Thoracic aorta (tissue), 2 donors: ENCODE measurements at regions not wholly inside any gene's neighbourhood (a gene's known extent, or its start where the extent isn't known, plus 50 kb on each side); places are given as distances from the start of the nearest gene placed in this dataset.

ENCODE experiments used
- ATAC-seq: fragments of 150-250 bp; one replicate; pipeline ENCODE4 v1.8.0; 2017; ENCODE audit warnings: low read depth; ENCODE audit not compliant: insufficient number of reproducible peaks, low FRiP score
- DNase-seq: peaks from one replicate; pipeline ENCODE4 v3.0.0-alpha.2; 2020; ENCODE audit warnings: low spot score
- H3K27ac ChIP-seq, 2 donors: fragments of 200-600 bp; sonication (generic); 1 replicate in 1 of 2; 2 replicates in 1 of 2; pipeline ENCODE4 v1.5.1; 2016; ENCODE audit warnings: mild to moderate bottlenecking in 2 of 2, moderate library complexity in 2 of 2
- H3K27me3 ChIP-seq: fragments of 200-600 bp; sonication (generic); replicated peaks from 2 replicates; pipeline ENCODE4 v1.6.0; 2016; ENCODE audit warnings: mild to moderate bottlenecking; ENCODE audit not compliant: insufficient read depth
- H3K36me3 ChIP-seq: fragments of 200-600 bp; sonication (generic); one replicate; pipeline ENCODE4 v1.5.1; 2016
- H3K4me1 ChIP-seq, 2 donors: fragments of 200-600 bp; sonication (generic); 1 replicate in 1 of 2; 2 replicates in 1 of 2; pipeline versions ENCODE4 v1.5.1 to v1.6.0; 2016; ENCODE audit warnings: low read depth in 2 of 2, mild to moderate bottlenecking in 1 of 2; ENCODE audit not compliant: control insufficient read depth in 1 of 2
- H3K4me3 ChIP-seq: fragments of 200-600 bp; sonication (generic); 2 replicates; pipeline ENCODE4 v1.5.1; 2016; ENCODE audit warnings: mild to moderate bottlenecking
- H3K9me3 ChIP-seq: fragments of 200-600 bp; sonication (generic); 2 replicates; pipeline ENCODE4 v1.5.1; 2016
- CTCF ChIP-seq: fragments of 200-600 bp; sonication (generic); IDR thresholded peaks from one replicate; pipeline ENCODE4 v1.5.1; 2019; ENCODE audit warnings: antibody characterized with exemption

- DNase-seq = no peak
- Histone ChIP-seq H3K4me3 (no peak overlapping the region), H3K9me3 (no peaks in the 10 kb centered on the region), H3K4me1 (peaks cover 0 to 3% of the 10 kb centered on the region in 2 donors), H3K27me3 (no peaks in the 10 kb centered on the region), H3K27ac (no peak overlapping the region), H3K36me3 (no peaks in the 10 kb centered on the region)
- ATAC-seq = no peak
- no peak for TF ChIP-seq CTCF
These were observed 242.7 kb upstream of the USP24 start for GRCh38 chr1:55457874-55458273.

- no peaks in the 10 kb centered on the region for H3K27me3 ChIP-seq
- DNase-seq (no peak), ATAC-seq (no peak)
- H3K4me1 ChIP-seq = peaks cover 0 to 3% of the 10 kb centered on the region in 2 donors
- no peaks in the 10 kb centered on the region for H3K9me3 ChIP-seq
- no peak overlapping the region for H3K4me3 ChIP-seq
- H3K27ac ChIP-seq = peak overlapping the region in 1 of 2 donors; percentile 17
- H3K36me3 ChIP-seq = no peaks in the 10 kb centered on the region
- TF ChIP-seq CTCF = no peak
These were observed 241.8 kb upstream of the USP24 start for GRCh38 chr1:55456971-55457370.

GRCh38 chr1:55448261-55448660 lies 233.1 kb upstream of the USP24 start:
- no peaks in the 10 kb centered on the region for H3K27me3 ChIP-seq
- H3K9me3 ChIP-seq = no peaks in the 10 kb centered on the region

GRCh38 chr1:55447488-55447887 lies 232.3 kb upstream of the USP24 start:
- Histone ChIP-seq H3K27me3 (no peaks in the 10 kb centered on the region), H3K4me1 (peaks cover 17% of the 10 kb centered on the region in 2 donors), H3K36me3 (no peaks in the 10 kb centered on the region), H3K27ac (no peak overlapping the region), H3K4me3 (no peak overlapping the region), H3K9me3 (no peaks in the 10 kb centered on the region)
- TF ChIP-seq CTCF = no peak
- ATAC-seq = no peak
- DNase-seq = no peak

More at GRCh38 chr1:55448261-55448660, 233.1 kb upstream of the USP24 start:
- Histone ChIP-seq H3K27ac (no peak overlapping the region), H3K4me1 (peaks cover 12 to 16% of the 10 kb centered on the region in 2 donors), H3K4me3 (no peak overlapping the region), H3K36me3 (no peaks in the 10 kb centered on the region)
- DNase-seq (no peak), ATAC-seq (no peak)
- no peak for TF ChIP-seq CTCF

DNA sequence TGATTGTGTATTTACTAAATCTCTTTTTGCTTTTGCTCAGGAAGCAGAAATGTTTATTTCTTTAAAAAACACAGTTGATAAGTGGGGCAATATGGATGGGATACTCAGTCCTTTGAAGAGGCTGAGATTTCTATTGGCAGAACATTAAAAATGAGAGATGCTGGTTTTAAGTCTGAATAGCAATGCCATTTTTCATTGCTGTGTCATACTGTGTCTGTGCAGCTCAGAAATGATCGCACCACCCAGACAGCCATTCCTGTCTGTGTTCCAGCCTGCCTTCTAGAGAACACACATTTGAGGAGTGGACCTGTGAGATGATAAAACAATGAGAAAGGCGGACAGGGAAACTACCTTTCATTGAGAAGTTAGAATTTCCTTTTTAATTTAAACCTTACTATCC lies 231.2 kb upstream of the USP24 start:
- Histone ChIP-seq H3K36me3 (no peaks in the 10 kb centered on the region), H3K4me3 (no peak overlapping the region), H3K4me1 (peaks cover 17% of the 10 kb centered on the region in 2 donors), H3K27me3 (no peaks in the 10 kb centered on the region), H3K9me3 (no peaks in the 10 kb centered on the region), H3K27ac (no peak overlapping the region)
- no peak for TF ChIP-seq CTCF
- ATAC-seq (no peak), DNase-seq (no peak)
